Tibial nerve (tissue), 4 donors: ENCODE measurements at regions not wholly inside any gene's neighbourhood (a gene's known extent, or its start where the extent isn't known, plus 50 kb on each side); places are given as distances from the start of the nearest gene placed in this dataset.

Experiments
- DNase-seq, 2 donors: peaks; one replicate each; pipeline ENCODE4 v3.0.0-alpha.2; 2019; ENCODE audit warnings: low spot score in 2 of 2
- H3K27ac ChIP-seq, 4 donors: fragments of 200-600 bp; sonication (generic) in 3 of 4; one replicate each; pipeline ENCODE4 v1.5.1; 2017 to 2019; ENCODE audit warnings: mild to moderate bottlenecking in 1 of 4
- H3K27me3 ChIP-seq, 2 donors: fragments of 200-600 bp; sonication (generic) in 1 of 2; one replicate each; pipeline versions ENCODE4 v1.5.1 to v1.6.0; 2017 to 2019
- H3K36me3 ChIP-seq, 3 donors: fragments of 200-600 bp; sonication (generic); one replicate each; pipeline ENCODE4 v1.5.1; 2018 to 2019
- H3K4me1 ChIP-seq, 4 donors: fragments of 200-600 bp; sonication (generic) in 3 of 4; one replicate each; pipeline ENCODE4 v1.5.1; 2017 to 2019
- H3K4me3 ChIP-seq, 4 donors: fragments of 200-600 bp; sonication (generic) in 3 of 4; one replicate each; pipeline ENCODE4 v1.5.1; 2017 to 2019; ENCODE audit warnings: mild to moderate bottlenecking in 1 of 4, moderate library complexity in 1 of 4
- H3K9me3 ChIP-seq, 4 donors: fragments of 200-600 bp; sonication (generic) in 3 of 4; one replicate each; pipeline ENCODE4 v1.5.1; 2017 to 2019
- CTCF ChIP-seq, 5 experiments: fragments of 200-600 bp in 3 of 5; fragments of 450-650 bp in 2 of 5; sonication (generic) in 3 of 5; IDR thresholded peaks; one replicate each; pipeline ENCODE4 v1.5.1; 2016 to 2019; ENCODE audit warnings: antibody characterized with exemption in 5 of 5, mild to moderate bottlenecking in 3 of 5, moderate library complexity in 2 of 5
- EP300 ChIP-seq, 2 donors: sonication (generic); formaldehyde crosslinking; IDR thresholded peaks; one replicate each; pipeline ENCODE4 v1.6.1; 2017; ENCODE audit warnings: antibody characterized with exemption in 2 of 2, mild to moderate bottlenecking in 1 of 2
- POLR2A ChIP-seq, 2 donors: fragments of 450-650 bp; IDR thresholded peaks; one replicate each; pipeline ENCODE4 v1.6.1; 2017; ENCODE audit warnings: antibody characterized with exemption in 2 of 2, mild to moderate bottlenecking in 2 of 2, moderate library complexity in 2 of 2
- WGBS, 2 donors: methylation state at CpG; one replicate each; pipeline ENCODE4 v1.1.5; 2018; 5-methylcytosine and 5-hydroxymethylcytosine counted together

GRCh38 chr3:69604735-69605450 is 134.4 kb upstream of the MITF start:
- 81 to 86% methylated on average over 8 of the region's 8 CpGs for WGBS, 2 donors

GRCh38 chr3:69602112-69602511 is 137.2 kb upstream of the MITF start:
- WGBS, 2 donors, result 91% methylated on average over 4 of the region's 4 CpGs
- TF ChIP-seq CTCF (IDR thresholded peaks at IDR 0.05) (no peak), EP300 (IDR thresholded peaks at IDR 0.05) (no peak), POLR2A (IDR thresholded peaks at IDR 0.05) (no peak)
- Histone ChIP-seq H3K4me3 (no peak overlapping the region), H3K36me3 (no peaks in the 10 kb centered on the region), H3K4me1 (no peaks in the 10 kb centered on the region), H3K27me3 (no peaks in the 10 kb centered on the region), H3K9me3 (peaks cover 0 to 11% (median 0%) of the 10 kb centered on the region in 4 donors), H3K27ac (no peak overlapping the region)
- DNase-seq, result no peak

More at GRCh38 chr3:69604735-69605450, 134.4 kb upstream of the MITF start:
- Histone ChIP-seq H3K4me1 (no peaks in the 10 kb centered on the region), H3K27me3 (no peaks in the 10 kb centered on the region), H3K27ac (no peak overlapping the region), H3K36me3 (no peaks in the 10 kb centered on the region), H3K9me3 (peaks cover 0 to 19% (median 0%) of the 10 kb centered on the region in 4 donors), H3K4me3 (no peak overlapping the region)
- TF ChIP-seq POLR2A (IDR thresholded peaks at IDR 0.05), result no peak
- TF ChIP-seq CTCF (IDR thresholded peaks at IDR 0.05), result no peak
- TF ChIP-seq EP300 (IDR thresholded peaks at IDR 0.05), result no peak
- DNase-seq, result no peak

GRCh38 chr3:69594286-69594685 is 145.0 kb upstream of the MITF start:
- H3K36me3 ChIP-seq, result no peaks in the 10 kb centered on the region
- peaks cover 0 to 13% (median 0%) of the 10 kb centered on the region in 4 donors for H3K4me1 ChIP-seq
- H3K4me3 ChIP-seq, result no peak overlapping the region
- WGBS, 2 donors, result 91 to 92% methylated on average over 2 of the region's 2 CpGs
- no peak overlapping the region for H3K27ac ChIP-seq
- no peak for DNase-seq
- no peaks in the 10 kb centered on the region for H3K27me3 ChIP-seq
- H3K9me3 ChIP-seq, result no peaks in the 10 kb centered on the region
- TF ChIP-seq POLR2A (IDR thresholded peaks at IDR 0.05), result no peak
- TF ChIP-seq CTCF (IDR thresholded peaks at IDR 0.05), result no peak
- no peak for TF ChIP-seq EP300 (IDR thresholded peaks at IDR 0.05)

GRCh38 chr3:69591164-69591736 is 148.0 kb upstream of the MITF start:
- no peaks in the 10 kb centered on the region for H3K36me3 ChIP-seq
- no peak for TF ChIP-seq EP300 (IDR thresholded peaks at IDR 0.05)
- TF ChIP-seq POLR2A (IDR thresholded peaks at IDR 0.05), result no peak
- H3K9me3 ChIP-seq, result peaks cover 0 to 24% (median 8%) of the 10 kb centered on the region in 4 donors
- WGBS, 2 donors, result 56 to 61% methylated on average over 4 of the region's 4 CpGs
- no peaks in the 10 kb centered on the region for H3K27me3 ChIP-seq
- peaks cover 0 to 11% (median 0%) of the 10 kb centered on the region in 4 donors for H3K4me1 ChIP-seq
- no peak for DNase-seq
- no peak overlapping the region for H3K4me3 ChIP-seq
- no peak overlapping the region for H3K27ac ChIP-seq

- Histone ChIP-seq H3K27me3 (no peaks in the 10 kb centered on the region), H3K27ac (no peak overlapping the region), H3K9me3 (peaks cover 0 to 31% (median 10%) of the 10 kb centered on the region in 4 donors), H3K36me3 (no peaks in the 10 kb centered on the region), H3K4me1 (no peaks in the 10 kb centered on the region), H3K4me3 (no peak overlapping the region)
- TF ChIP-seq POLR2A (IDR thresholded peaks at IDR 0.05), result no peak
- no peak for TF ChIP-seq CTCF (IDR thresholded peaks at IDR 0.05)
- DNase-seq, result no peak
Measured at GRCh38 chr3:69590111-69590510, 149.2 kb upstream of the MITF start.
